ENCODE measurements at regions not wholly inside any gene's neighbourhood (a gene's known extent, or its start where the extent isn't known, plus 50 kb on each side); places are given as distances from the start of the nearest gene placed in this dataset.

DNA sequence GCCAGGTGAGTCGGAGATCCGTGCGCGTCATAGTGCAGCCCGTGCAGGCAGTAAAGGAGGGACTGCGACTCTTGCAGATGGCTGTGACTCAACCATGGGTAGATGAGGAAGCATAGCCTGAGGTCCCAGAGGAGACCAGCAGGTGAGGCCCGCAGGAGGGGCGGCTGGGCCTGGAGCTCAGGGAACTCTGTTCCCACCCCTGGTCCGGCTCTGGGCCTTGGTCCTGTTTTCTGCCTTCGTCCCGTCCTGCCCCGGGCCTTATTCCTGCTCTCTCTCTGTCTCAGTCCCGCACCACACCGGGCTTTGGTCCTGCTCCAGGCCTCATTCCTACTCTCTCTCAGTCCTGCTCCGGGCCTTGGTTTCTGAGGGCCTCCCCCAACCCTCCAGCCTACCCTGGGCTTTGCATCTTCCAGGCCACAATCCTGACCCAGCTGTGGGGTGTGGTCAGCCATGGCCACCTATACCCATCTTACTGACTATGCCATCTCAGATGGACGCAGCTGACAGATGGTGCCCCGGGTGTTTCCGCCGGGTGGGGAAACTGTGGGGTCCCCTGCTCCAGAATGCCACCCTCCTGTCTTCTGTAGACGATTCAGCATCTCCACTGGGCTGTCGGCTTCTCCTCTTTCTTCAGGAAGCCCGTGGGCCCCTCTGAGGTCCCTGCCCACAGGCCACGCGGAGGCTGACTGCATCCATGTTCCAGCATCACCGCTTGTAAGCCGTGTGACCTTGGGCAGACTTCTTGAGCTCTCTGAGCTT is 1134.1 kb downstream of the BRD1 start:
- Histone ChIP-seq H3K4me1 (ENCODE audit: insufficient read depth, low read length) (no peaks in the 10 kb centered on the region), H3K27me3 (ENCODE audit: insufficient read depth, low read length) (no peaks in the 10 kb centered on the region)

DNA sequence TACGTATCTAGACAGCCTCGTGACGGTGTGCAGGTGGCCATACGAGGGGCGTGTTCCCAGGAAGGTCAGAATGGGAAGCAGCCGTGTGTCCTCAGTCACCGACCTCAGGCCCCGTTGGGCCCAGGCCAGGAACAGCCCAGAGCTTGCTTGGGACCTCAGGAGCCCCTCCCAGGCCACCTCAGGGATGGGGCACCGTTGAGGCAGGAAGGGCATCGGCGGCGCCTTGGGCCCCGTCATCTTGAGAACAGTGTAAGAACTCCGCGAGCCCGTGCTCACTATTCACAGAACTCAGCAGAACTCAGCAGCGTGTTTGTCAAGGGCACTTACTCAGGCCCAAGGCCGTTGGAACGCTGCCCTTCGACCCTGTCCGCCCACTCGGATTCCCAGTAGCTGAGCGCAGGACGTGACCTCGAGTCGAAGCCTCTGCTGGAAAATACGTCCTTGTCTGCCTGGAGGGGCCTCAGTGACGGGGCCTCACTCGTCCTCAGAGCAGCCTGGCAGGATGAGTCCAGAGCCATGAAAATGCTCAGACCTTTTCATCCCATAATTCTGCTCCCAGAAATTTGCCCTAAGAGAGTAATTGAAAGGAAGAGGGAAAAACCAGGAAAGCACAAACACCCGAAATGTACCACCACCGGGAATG is 1134.8 kb downstream of the BRD1 start:
- Histone ChIP-seq H3K4me1 (ENCODE audit: insufficient read depth, low read length) (no peaks in the 10 kb centered on the region), H3K4me3 (ENCODE audit: low read length) (no peak overlapping the region), H3K27me3 (ENCODE audit: insufficient read depth, low read length) (no peaks in the 10 kb centered on the region), H3K9me3 (ENCODE audit: low read depth, low read length) (no peaks in the 10 kb centered on the region)

More for the DNA sequence above, 1134.1 kb downstream of the BRD1 start:
- H3K9me3 ChIP-seq (ENCODE audit: low read depth, low read length) = no peaks in the 10 kb centered on the region
- no peak overlapping the region for H3K4me3 ChIP-seq (ENCODE audit: low read length)

DNA sequence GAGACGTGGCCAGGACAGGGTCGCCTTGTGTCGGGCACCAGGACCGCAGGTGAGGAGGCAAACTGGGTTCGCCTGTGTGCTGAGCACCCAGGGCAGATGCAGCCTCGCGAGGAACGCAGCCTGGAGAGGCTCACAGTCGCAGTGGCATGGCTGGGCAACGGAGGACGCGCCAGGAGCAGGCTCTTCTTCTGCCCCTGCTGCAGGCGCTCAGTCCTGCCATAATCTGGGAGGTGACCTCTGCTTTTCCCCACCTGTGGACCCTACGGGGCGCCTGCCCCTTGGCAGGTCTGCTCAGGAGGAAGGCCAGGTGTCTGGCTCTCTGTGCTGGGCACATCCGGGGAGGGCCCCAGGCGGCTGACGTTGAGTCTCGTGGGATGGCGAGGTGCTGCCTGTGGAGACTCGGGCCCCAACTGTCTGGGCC is 1136.2 kb downstream of the BRD1 start:
- Histone ChIP-seq H3K27me3 (ENCODE audit: insufficient read depth, low read length) (no peaks in the 10 kb centered on the region), H3K9me3 (ENCODE audit: low read depth, low read length) (no peaks in the 10 kb centered on the region), H3K4me1 (ENCODE audit: insufficient read depth, low read length) (no peaks in the 10 kb centered on the region), H3K4me3 (ENCODE audit: low read length) (no peak overlapping the region)

DNA sequence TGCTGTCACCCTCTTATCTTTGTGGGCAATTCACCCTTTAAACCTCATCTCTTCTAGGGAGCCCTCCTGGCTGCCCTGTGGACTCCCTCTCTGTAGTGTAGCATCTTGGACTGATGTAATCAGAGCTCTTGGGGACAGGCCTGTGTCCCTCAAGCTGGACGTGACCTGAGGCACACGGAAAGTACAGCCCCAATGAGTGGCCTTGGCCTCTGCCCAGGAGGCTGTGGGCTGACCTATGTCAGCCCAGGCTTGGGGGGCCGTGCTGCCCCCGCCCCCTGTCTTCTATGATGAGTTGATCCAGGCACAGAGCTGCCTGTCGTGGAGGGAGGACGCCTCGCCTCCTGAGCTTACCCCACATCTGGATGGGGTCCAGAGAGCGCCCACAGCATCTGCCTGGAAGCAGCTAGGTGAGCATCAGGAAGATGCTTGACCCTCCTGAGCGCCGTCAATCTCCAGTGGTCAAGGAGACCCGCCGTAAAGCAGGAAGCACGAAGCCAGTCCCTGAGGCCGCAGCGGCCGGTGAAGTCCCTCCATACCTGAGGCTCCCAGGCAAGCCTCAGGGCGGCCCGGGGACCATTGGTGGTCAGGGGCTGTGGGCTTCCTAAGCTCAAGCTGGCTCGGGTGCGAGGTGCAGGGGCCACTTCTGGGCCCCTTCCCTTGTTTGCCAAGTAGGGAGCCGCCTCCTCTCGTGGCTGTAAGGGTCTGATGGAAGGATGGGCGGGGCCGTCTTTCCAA is 1136.9 kb downstream of the BRD1 start:
- H3K4me1 ChIP-seq (ENCODE audit: insufficient read depth, low read length) = no peaks in the 10 kb centered on the region
- no peaks in the 10 kb centered on the region for H3K9me3 ChIP-seq (ENCODE audit: low read depth, low read length)
- H3K4me3 ChIP-seq (ENCODE audit: low read length) = no peak overlapping the region
- H3K27me3 ChIP-seq (ENCODE audit: insufficient read depth, low read length) = no peaks in the 10 kb centered on the region

DNA sequence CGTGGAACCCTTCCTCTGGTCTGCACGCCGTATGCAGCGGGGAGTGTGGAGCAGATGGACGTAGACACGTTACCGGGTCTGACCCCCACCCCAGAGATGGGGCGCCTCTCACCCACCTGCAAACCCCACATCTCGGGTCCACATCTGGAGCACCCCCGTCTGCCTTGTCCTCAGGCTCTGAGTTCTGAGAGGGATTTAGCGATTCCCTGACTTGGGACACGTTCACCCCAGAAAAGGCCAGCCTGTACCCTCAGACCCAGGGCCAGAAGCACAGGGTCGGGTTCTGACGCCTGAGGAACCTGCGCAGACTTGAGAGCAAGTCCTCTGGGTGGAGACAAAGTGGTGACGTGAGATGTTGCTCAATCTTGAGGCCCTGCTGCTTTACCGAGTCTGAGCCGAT is 1138.5 kb downstream of the BRD1 start:
- Histone ChIP-seq H3K4me1 (ENCODE audit: insufficient read depth, low read length) (no peaks in the 10 kb centered on the region), H3K4me3 (ENCODE audit: low read length) (no peak overlapping the region), H3K27me3 (ENCODE audit: insufficient read depth, low read length) (no peaks in the 10 kb centered on the region), H3K9me3 (ENCODE audit: low read depth, low read length) (no peaks in the 10 kb centered on the region)

DNA sequence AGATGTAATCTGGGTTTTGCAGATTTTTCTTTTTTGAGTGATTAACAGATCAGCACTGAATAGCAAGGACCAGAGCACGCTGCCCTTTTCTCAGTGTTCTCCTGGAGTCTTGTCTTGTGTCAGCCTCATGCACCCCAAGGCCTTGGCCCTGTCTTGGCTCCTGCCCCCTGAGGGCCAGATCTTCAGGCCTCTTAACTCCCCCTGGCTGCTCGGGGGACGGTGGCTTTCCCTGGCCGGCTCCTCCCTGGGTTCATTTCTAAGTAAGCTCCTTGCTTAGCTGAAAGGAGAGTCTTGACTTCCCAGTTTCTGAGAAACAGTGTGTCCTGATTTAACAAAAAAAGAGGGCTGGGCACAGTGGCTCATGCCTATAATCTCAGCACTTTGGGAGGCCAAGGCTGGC is 1139.3 kb downstream of the BRD1 start:
- no peaks in the 10 kb centered on the region for H3K27me3 ChIP-seq (ENCODE audit: insufficient read depth, low read length)
- no peak overlapping the region for H3K4me3 ChIP-seq (ENCODE audit: low read length)

DNA sequence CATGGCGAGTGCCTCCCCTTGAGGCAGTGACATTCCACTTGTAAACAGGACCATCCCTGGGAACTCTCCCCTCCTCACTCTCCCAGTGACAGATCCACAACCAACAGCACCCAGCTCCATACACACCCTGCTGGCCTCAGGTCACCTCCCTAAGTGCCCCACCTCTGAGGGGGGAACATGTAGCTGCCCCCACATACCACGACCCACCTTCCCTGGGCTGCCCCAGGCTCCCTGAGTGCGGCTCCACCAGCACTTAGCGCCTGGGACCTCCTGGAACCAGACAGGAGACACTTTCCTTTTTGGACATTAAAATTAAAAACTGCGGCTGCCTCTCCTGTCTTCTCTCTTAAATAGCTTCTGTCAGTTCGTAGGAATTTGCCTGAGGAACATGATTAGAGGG is 1140.1 kb downstream of the BRD1 start:
- no peak overlapping the region for H3K4me3 ChIP-seq (ENCODE audit: low read length)
- no peaks in the 10 kb centered on the region for H3K4me1 ChIP-seq (ENCODE audit: insufficient read depth, low read length)
- no peaks in the 10 kb centered on the region for H3K27me3 ChIP-seq (ENCODE audit: insufficient read depth, low read length)
- no peaks in the 10 kb centered on the region for H3K9me3 ChIP-seq (ENCODE audit: low read depth, low read length)

More for the DNA sequence above, 1139.3 kb downstream of the BRD1 start:
- H3K4me1 ChIP-seq (ENCODE audit: insufficient read depth, low read length) = no peaks in the 10 kb centered on the region
- H3K9me3 ChIP-seq (ENCODE audit: low read depth, low read length) = no peaks in the 10 kb centered on the region

DNA sequence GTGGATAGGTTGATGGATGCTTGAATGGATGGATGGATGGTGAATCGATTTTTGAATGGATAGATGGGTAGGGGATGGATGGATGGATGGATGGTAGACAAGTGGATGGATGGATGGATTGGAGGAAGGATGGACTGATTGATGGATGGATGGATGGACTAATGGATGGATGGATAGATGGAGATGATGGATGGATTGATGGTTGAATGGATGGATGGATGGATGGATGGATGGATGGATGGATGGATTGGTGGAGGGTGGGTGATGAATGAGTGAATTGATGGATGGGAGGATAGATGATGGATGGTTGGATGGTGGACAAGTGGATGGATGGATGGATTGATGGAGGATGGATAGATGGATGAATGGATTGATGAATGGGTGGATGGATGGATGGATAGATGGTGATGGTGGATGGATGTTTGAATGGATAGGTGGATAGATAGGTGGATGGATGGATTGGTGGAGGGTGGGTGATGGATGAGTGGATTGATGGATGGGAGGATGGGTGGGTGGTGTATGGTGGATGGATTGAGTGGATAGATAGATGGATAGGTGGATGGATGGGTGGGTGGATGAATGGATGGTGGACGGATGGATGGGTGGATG is 1140.9 kb downstream of the BRD1 start:
- Histone ChIP-seq H3K4me3 (ENCODE audit: low read length) (no peak overlapping the region), H3K4me1 (ENCODE audit: insufficient read depth, low read length) (no peaks in the 10 kb centered on the region), H3K9me3 (ENCODE audit: low read depth, low read length) (no peaks in the 10 kb centered on the region), H3K27me3 (ENCODE audit: insufficient read depth, low read length) (no peaks in the 10 kb centered on the region)

DNA sequence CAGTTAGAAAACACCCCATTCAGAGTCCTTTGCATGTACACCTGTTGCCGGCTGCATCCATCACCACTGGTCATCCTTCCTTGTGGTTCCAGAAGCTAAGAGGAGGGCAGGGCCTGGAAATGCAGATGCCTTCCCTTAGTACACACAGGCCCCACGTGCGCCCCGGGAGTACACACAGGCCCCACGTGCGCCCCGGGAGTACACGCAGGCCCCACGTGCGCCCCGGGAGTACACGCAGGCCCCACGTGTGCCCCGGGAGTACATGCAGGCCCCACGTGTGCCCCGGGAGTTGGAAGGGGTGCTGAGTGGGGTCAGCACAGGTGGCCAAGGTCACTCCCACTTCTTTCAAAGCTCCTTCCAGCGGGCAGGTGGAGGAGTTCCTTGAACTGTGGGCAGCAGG is 1141.9 kb downstream of the BRD1 start:
- H3K9me3 ChIP-seq (ENCODE audit: low read depth, low read length) = no peaks in the 10 kb centered on the region
- no peaks in the 10 kb centered on the region for H3K4me1 ChIP-seq (ENCODE audit: insufficient read depth, low read length)
- no peaks in the 10 kb centered on the region for H3K27me3 ChIP-seq (ENCODE audit: insufficient read depth, low read length)
- no peak overlapping the region for H3K4me3 ChIP-seq (ENCODE audit: low read length)

DNA sequence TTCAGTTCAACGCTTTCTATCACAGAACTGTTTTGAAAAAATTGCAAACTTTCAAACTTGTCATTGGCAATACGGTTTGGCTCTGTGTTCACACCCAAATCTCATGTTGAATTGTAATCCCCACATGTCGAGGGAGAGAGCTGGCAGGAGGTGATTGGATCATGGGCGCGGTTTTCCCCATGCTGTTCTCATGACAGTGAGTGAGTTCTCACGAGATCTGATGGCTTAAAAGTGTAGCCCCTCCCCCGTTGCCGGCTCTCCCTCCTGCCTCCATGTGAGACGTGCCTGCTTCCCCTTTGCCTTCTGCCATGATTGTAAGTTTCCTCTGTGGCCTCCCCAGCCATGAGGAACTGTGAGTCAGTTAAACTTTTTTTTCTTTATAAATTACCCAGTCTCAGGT is 1144.0 kb downstream of the BRD1 start:
- no peak overlapping the region for H3K4me3 ChIP-seq (ENCODE audit: low read length)
- H3K27me3 ChIP-seq (ENCODE audit: insufficient read depth, low read length) = no peaks in the 10 kb centered on the region
- H3K4me1 ChIP-seq (ENCODE audit: insufficient read depth, low read length) = no peaks in the 10 kb centered on the region
- no peaks in the 10 kb centered on the region for H3K9me3 ChIP-seq (ENCODE audit: low read depth, low read length)

DNA sequence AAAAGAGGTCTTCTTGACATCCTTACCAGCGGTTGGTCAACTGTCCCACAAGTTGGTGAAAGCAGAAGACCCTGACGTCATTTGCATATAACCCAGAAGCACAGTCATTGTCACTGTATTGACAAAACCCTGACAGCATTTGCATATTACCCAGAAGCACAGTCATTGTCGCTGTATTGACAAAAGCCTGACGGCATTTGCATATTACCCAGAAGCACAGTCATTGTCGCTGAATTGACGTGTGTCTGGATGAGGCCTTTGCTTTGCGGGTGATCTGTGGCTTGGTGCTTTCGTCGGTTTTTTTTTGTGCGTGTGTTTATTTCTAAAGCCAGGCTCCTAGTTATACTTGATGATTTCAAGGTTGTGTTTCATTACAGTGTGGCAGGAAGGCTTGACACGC is 1145.2 kb downstream of the BRD1 start:
- Histone ChIP-seq H3K9me3 (ENCODE audit: low read depth, low read length) (no peaks in the 10 kb centered on the region), H3K27me3 (ENCODE audit: insufficient read depth, low read length) (no peaks in the 10 kb centered on the region), H3K4me3 (ENCODE audit: low read length) (no peak overlapping the region), H3K4me1 (ENCODE audit: insufficient read depth, low read length) (no peaks in the 10 kb centered on the region)

DNA sequence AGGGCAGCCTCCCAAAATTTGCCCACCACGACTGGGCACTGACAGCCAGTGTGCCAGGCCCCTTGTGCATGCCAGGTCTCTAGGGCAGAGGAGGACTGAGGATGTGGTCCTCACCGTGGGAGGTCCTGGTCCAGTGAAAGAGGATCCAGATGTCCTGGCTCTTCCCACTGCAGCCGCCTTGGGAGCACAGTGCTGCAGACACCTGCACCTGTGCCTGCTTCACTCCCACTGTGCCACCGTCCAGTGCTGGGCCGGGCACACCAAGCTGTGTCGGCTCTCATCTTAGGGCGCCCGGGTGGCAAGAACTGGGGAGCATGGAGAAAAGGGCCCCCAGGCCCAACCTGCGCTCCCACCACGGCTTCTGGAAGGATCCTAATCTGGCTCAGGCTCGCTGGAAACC is 1147.1 kb downstream of the BRD1 start:
- no peaks in the 10 kb centered on the region for H3K27me3 ChIP-seq (ENCODE audit: insufficient read depth, low read length)
- H3K9me3 ChIP-seq (ENCODE audit: low read depth, low read length) = no peaks in the 10 kb centered on the region
- no peaks in the 10 kb centered on the region for H3K4me1 ChIP-seq (ENCODE audit: insufficient read depth, low read length)
- no peak overlapping the region for H3K4me3 ChIP-seq (ENCODE audit: low read length)

DNA sequence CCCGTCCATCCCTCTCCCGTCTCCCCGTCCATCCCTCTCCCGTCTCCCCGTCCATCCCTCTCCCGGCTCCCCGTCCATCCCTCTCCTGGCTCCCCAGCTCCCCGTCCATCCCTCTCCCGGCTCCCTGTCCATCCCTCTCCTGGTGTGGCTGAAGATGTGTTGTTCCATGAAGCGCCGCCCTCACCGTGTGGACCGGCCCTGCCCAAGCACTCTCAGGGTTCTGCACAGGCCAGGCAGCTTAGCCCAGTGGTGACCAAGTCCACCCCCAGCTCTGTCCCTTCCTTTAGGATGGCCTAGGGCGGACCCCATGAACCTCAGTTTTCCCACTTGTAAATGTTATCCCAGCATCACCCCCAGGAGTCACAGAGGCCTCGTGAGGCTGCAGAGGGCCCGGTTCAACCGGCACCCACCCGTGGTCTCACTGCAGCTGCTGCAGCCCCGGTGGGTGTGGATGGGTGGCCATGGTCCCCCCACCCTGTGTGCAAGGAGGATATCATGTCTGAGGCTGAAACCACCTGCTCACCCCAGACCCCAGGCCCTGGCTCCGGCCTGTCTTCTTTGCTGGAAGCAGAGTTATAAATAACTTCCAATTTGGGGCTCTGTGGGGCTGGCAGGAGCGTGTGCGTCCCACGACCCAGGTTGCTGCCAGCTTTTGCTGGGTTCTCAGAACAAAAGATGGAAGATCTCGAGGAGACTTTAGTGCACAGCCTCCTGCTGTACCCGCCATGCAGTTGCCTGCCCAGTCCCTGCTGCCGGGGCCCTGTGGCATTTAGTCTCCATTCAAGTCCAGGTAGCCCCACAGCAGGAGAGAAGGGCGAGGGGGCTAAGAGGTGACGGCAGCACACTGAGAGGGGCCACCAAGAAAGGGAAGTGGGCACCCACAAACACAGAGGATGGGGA is 1147.8 kb downstream of the BRD1 start:
- no peaks in the 10 kb centered on the region for H3K4me1 ChIP-seq (ENCODE audit: insufficient read depth, low read length)
- H3K4me3 ChIP-seq (ENCODE audit: low read length) = no peak overlapping the region
- H3K9me3 ChIP-seq (ENCODE audit: low read depth, low read length) = no peaks in the 10 kb centered on the region
- no peaks in the 10 kb centered on the region for H3K27me3 ChIP-seq (ENCODE audit: insufficient read depth, low read length)

All from mononuclear cell (primary cell).